ENCODE measurements at regions not wholly inside any gene's neighbourhood (a gene's known extent, or its start where the extent isn't known, plus 50 kb on each side); places are given as distances from the start of the nearest gene placed in this dataset.

- TF ChIP-seq POLR2A (IDR thresholded peaks at IDR 0.05; ENCODE audit: low read depth, low read length) (no peak), CTCF (conservative IDR thresholded peaks at IDR 0.05; ENCODE audit: low read depth, low read length) (no peak), CEBPB (IDR thresholded peaks at IDR 0.05; ENCODE audit: low read depth, low read length) (no peak), RFX5 (IDR thresholded peaks at IDR 0.05; ENCODE audit: low read depth, low read length) (no peak), MAFK (IDR thresholded peaks at IDR 0.05; ENCODE audit: low read depth, low read length) (no peak), FOS (IDR thresholded peaks at IDR 0.05; ENCODE audit: low read depth, low read length) (no peak)
These were observed 120.6 kb downstream of the FASLG start for GRCh38 chr1:172779491-172779890.

Data from IMR-90 (cell line).